OCI-LY7 (cell line): ENCODE measurements at regions not wholly inside any gene's neighbourhood (a gene's known extent, or its start where the extent isn't known, plus 50 kb on each side); places are given as distances from the start of the nearest gene placed in this dataset.

Source experiments
- BruUV-seq: library from RNA; stranded (reverse); fragments of 400-500 nt; replicated peaks from 2 replicates; lab custom pipeline; 2021; lab: Mats Ljungman, UMichigan
- CTCF ChIA-PET: fragments of 300-600 bp; sonication (Branson Sonifier 250); formaldehyde crosslinking; loops from one replicate; lab custom pipeline; 2022; ENCODE audit warnings: antibody characterized with exemption; ENCODE audit not compliant: unreplicated experiment; lab: Charles Lee
- POLR2A ChIA-PET: fragments of 300-600 bp; sonication (Branson Sonifier 250); formaldehyde crosslinking; loops from one replicate; lab custom pipeline; 2022; ENCODE audit warnings: antibody characterized with exemption; lab: Charles Lee
- DNase-seq: peaks from one replicate; pipeline ENCODE4 v3.0.0-alpha.2; 2015; ENCODE audit warnings: low spot score
- H2AFZ ChIP-seq: fragments of 200-600 bp; sonication (generic), shearing (Covaris generic); 2 replicates; pipeline ENCODE4 v1.6.1; 2014; ENCODE audit warnings: mild to moderate bottlenecking, antibody characterized with exemption, low read length, moderate library complexity
- H3K27ac ChIP-seq: fragments of 200-600 bp; sonication (generic); 2 replicates; pipeline ENCODE4 v1.5.1; 2014; ENCODE audit warnings: mixed run types, low read depth, mild to moderate bottlenecking, moderate library complexity, low read length, inconsistent platforms; ENCODE audit not compliant: poor library complexity, severe bottlenecking
- H3K36me3 ChIP-seq: fragments of 200-600 bp; sonication (generic); 2 replicates; pipeline ENCODE4 v1.6.1; 2014; ENCODE audit warnings: mild to moderate bottlenecking, antibody characterized with exemption, low read length, moderate library complexity, mixed read lengths; ENCODE audit not compliant: insufficient read depth
- H3K4me1 ChIP-seq: fragments of 200-600 bp; sonication (generic); 2 replicates; pipeline ENCODE4 v1.5.1; 2014; ENCODE audit warnings: mild to moderate bottlenecking, low read length; ENCODE audit not compliant: insufficient read depth, poor library complexity, severe bottlenecking
- H3K4me2 ChIP-seq: fragments of 200-600 bp; sonication (generic); 2 replicates; pipeline ENCODE4 v1.6.1; 2014; ENCODE audit warnings: mild to moderate bottlenecking, low read length
- H3K4me3 ChIP-seq: fragments of 200-600 bp; sonication (generic); 2 replicates; pipeline ENCODE4 v1.5.1; 2014; ENCODE audit warnings: mild to moderate bottlenecking, low read depth, low read length; ENCODE audit not compliant: poor library complexity, severe bottlenecking
- H3K79me2 ChIP-seq: fragments of 200-600 bp; sonication (generic); 2 replicates; pipeline ENCODE4 v1.6.1; 2016; ENCODE audit warnings: low read depth, mild to moderate bottlenecking, low read length, moderate library complexity, mixed read lengths; ENCODE audit not compliant: insufficient read depth
- H3K9me2 ChIP-seq: fragments of 200-600 bp; sonication (generic); 2 replicates; pipeline ENCODE4 v1.6.1; 2016; ENCODE audit warnings: mild to moderate bottlenecking, low read length, mixed read lengths; ENCODE audit not compliant: insufficient read depth
- H3K9me3 ChIP-seq: fragments of 200-600 bp; sonication (generic); 2 replicates; pipeline ENCODE4 v1.6.1; 2014; ENCODE audit warnings: mild to moderate bottlenecking, mixed run types, low read length, mixed read lengths
- H4K20me1 ChIP-seq: fragments of 200-600 bp; sonication (generic); 2 replicates; pipeline ENCODE4 v1.6.1; 2014; ENCODE audit warnings: mild to moderate bottlenecking, antibody characterized with exemption, low read length, moderate library complexity, mixed read lengths; ENCODE audit not compliant: insufficient read depth
- EZH2phosphoT487 ChIP-seq: fragments of 200-600 bp; sonication (generic); IDR thresholded peaks from 2 replicates; pipeline ENCODE4 v1.6.1; 2018; ENCODE audit warnings: low read depth, borderline replicate concordance, mild to moderate bottlenecking, mixed run types, antibody characterized with exemption, low read length, moderate library complexity, mixed read lengths
- intact Hi-C: fragments of 100-400 bp; cut with micrococcal nuclease; formaldehyde crosslinking; loops from one replicate; pipeline ENCODE4 v1.10.0; 2022; ENCODE audit not compliant: unreplicated experiment
- TF ChIP-seq, protein P1 (sequence below): fragments of 200-600 bp; sonication (generic); conservative IDR thresholded peaks from 2 replicates; pipeline ENCODE4 v1.5.1; 2014; ENCODE audit warnings: mild to moderate bottlenecking, antibody characterized with exemption, low read length, moderate library complexity, mixed read lengths

DNA sequence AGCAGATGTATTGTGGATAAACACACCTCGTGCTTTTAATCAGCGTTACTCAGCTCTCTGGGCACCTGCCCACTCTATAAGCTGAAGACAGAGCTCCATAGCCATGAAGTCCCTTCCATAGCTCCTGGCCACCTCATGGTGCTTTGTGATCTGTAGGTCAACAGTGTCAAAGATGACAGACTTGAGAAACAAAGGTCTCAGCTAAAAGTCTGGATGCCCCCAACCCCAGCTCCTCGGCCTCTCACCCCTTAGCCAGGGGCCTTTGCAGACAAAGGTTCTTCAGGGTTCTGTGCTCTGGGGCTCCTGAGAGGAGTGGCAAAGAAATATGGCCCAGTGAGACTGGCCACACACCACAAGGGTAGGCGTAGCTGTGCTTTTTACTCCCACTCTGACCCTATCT, 168.6 kb downstream of the KLF13 start:
- peaks cover 4% of the 10 kb centered on the region for H3K4me1 ChIP-seq
- no peaks in the 10 kb centered on the region for H3K9me2 ChIP-seq
- no peaks in the 10 kb centered on the region for H4K20me1 ChIP-seq
- no peak overlapping the region for H3K4me2 ChIP-seq
- ChIA-PET POLR2A (interaction anchor here (1.1 kb wide), 1 partner anchor 22 kb away, joined by 4 read pairs; no protein-coding TSS in a partner anchor), CTCF (interaction anchor here (0.6 kb wide), 1 partner anchor 492 kb away, joined by 5 read pairs; no protein-coding TSS in a partner anchor)
- no peaks in the 10 kb centered on the region for H3K79me2 ChIP-seq
- TF ChIP-seq, protein P1, sequence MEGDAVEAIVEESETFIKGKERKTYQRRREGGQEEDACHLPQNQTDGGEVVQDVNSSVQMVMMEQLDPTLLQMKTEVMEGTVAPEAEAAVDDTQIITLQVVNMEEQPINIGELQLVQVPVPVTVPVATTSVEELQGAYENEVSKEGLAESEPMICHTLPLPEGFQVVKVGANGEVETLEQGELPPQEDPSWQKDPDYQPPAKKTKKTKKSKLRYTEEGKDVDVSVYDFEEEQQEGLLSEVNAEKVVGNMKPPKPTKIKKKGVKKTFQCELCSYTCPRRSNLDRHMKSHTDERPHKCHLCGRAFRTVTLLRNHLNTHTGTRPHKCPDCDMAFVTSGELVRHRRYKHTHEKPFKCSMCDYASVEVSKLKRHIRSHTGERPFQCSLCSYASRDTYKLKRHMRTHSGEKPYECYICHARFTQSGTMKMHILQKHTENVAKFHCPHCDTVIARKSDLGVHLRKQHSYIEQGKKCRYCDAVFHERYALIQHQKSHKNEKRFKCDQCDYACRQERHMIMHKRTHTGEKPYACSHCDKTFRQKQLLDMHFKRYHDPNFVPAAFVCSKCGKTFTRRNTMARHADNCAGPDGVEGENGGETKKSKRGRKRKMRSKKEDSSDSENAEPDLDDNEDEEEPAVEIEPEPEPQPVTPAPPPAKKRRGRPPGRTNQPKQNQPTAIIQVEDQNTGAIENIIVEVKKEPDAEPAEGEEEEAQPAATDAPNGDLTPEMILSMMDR: no peak
- no peak for TF ChIP-seq EZH2phosphoT487
- H3K9me3 ChIP-seq: peaks cover 19% of the 10 kb centered on the region
- no peak overlapping the region for H3K4me3 ChIP-seq
- no peak overlapping the region for H2AFZ ChIP-seq
- no TSS peak for BruUV-seq
- H3K36me3 ChIP-seq: no peaks in the 10 kb centered on the region
- intact Hi-C loops: loop anchor here (10.0 kb wide), 1 partner anchor 700 kb away; no protein-coding TSS in a partner anchor
- DNase-seq: no peak
- H3K27ac ChIP-seq: no peak overlapping the region

DNA sequence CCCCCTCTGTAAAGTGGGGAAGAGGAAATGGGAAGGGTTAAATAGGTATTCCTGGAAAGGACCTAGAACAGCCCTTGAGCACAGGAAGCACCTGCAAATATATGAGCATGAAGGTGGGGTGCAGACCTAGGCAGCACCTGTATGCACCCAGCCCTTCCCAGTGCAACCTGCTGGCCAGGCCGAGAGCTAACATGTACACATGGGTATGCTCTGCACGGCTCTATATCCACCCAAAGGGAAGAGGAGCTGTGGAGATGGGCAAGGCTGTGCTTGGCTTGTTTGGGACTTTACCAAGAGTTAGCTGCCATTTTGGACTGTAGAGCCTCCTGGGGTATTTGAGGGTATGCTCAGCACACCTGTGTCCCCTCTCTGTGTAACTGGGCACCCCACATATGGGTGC, 171.2 kb downstream of the KLF13 start:
- no peaks in the 10 kb centered on the region for H3K36me3 ChIP-seq
- intact Hi-C loops: loop anchor here (10.0 kb wide), 1 partner anchor 703 kb away; no protein-coding TSS in a partner anchor
- H3K9me2 ChIP-seq: no peaks in the 10 kb centered on the region
- H3K4me2 ChIP-seq: no peak overlapping the region
- POLR2A ChIA-PET: no interaction called here
- BruUV-seq: no TSS peak
- no peak for DNase-seq
- H3K79me2 ChIP-seq: no peaks in the 10 kb centered on the region
- CTCF ChIA-PET: no interaction called here
- peaks cover 9% of the 10 kb centered on the region for H3K4me1 ChIP-seq
- TF ChIP-seq, protein P1: no peak
- no peaks in the 10 kb centered on the region for H4K20me1 ChIP-seq
- no peak overlapping the region for H3K27ac ChIP-seq
- no peak overlapping the region for H2AFZ ChIP-seq
- H3K9me3 ChIP-seq: no peaks in the 10 kb centered on the region
- no peak overlapping the region for H3K4me3 ChIP-seq

DNA sequence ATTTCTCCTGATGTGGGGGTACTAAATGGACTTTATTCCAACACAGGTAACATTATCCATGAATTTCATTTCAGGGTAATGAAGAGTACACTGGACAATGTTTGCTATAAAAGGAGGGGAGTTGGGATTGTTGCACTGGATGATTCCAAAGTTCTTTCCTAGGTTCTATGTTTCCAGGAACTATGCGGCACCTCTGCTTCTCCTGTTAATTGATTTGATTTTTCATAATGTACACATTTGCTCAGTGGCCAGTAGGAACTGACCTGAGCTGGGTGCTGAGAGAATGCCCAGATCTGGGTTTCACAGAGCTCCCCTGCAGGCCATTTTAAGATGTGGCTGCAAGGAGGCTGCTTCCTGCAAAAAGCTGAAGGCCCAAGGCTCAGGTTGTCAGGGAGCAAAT, 171.7 kb downstream of the KLF13 start:
- H3K27ac ChIP-seq: no peak overlapping the region
- H3K9me3 ChIP-seq: no peaks in the 10 kb centered on the region
- intact Hi-C loops: loop anchor here (10.0 kb wide), 1 partner anchor 704 kb away; no protein-coding TSS in a partner anchor
- H3K9me2 ChIP-seq: no peaks in the 10 kb centered on the region
- POLR2A ChIA-PET: no interaction called here
- peaks cover 9% of the 10 kb centered on the region for H3K4me1 ChIP-seq
- H4K20me1 ChIP-seq: no peaks in the 10 kb centered on the region
- H3K36me3 ChIP-seq: no peaks in the 10 kb centered on the region
- TF ChIP-seq, protein P1: no peak
- no peak for TF ChIP-seq EZH2phosphoT487
- CTCF ChIA-PET: no interaction called here
- no peak overlapping the region for H2AFZ ChIP-seq
- H3K4me2 ChIP-seq: no peak overlapping the region
- BruUV-seq: no TSS peak
- H3K4me3 ChIP-seq: no peak overlapping the region
- DNase-seq: no peak
- no peaks in the 10 kb centered on the region for H3K79me2 ChIP-seq
